ENCODE measurements at regions not wholly inside any gene's neighbourhood (a gene's known extent, or its start where the extent isn't known, plus 50 kb on each side); places are given as distances from the start of the nearest gene placed in this dataset.
"Not testable (repeated sequence)": the region's sequence is repeated elsewhere in the genome, so short reads cannot be mapped to it uniquely, and the experiment has no call there.

DNA sequence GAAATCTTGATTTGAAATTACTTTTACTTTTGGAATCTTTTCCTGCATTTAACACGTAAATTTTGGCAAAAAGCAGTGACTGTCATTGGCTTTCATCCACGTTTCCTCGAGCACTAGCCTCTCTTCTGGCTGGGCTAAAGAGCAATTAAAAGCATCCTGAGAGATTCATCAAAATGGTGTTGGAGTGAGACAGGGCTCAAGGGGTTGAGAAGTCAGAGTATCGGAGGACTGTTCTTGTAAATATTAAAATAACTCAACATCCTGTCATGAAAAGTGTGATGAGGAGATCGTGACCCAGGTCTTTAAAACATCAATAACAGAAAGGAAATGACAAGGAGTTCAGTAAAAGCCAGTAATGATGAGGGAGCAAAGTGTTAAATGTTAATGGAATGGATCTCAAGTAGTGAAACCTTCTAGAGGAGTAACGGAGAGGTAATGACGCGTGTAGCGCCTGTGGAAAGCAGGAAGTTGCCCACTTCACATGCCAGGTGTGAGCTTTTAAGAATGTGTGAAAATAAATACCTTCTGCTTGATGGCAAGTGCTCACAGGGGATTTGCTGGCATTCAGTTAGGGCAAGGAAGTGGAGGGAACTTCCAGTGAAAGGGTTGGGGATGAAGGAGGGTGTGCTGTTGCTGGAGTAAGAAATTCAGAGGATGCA is 754.4 kb downstream of the ADCYAP1 start:
- TF ChIP-seq, protein P1, sequence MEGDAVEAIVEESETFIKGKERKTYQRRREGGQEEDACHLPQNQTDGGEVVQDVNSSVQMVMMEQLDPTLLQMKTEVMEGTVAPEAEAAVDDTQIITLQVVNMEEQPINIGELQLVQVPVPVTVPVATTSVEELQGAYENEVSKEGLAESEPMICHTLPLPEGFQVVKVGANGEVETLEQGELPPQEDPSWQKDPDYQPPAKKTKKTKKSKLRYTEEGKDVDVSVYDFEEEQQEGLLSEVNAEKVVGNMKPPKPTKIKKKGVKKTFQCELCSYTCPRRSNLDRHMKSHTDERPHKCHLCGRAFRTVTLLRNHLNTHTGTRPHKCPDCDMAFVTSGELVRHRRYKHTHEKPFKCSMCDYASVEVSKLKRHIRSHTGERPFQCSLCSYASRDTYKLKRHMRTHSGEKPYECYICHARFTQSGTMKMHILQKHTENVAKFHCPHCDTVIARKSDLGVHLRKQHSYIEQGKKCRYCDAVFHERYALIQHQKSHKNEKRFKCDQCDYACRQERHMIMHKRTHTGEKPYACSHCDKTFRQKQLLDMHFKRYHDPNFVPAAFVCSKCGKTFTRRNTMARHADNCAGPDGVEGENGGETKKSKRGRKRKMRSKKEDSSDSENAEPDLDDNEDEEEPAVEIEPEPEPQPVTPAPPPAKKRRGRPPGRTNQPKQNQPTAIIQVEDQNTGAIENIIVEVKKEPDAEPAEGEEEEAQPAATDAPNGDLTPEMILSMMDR (IDR thresholded peaks at IDR 0.05; ENCODE audit: low read depth, low read length, missing control alignments) = no peak
- DNase-seq (ENCODE audit: low read depth) = no peak
- H3K4me3 ChIP-seq (ENCODE audit: low read depth, low read length) = no peak overlapping the region

DNA sequence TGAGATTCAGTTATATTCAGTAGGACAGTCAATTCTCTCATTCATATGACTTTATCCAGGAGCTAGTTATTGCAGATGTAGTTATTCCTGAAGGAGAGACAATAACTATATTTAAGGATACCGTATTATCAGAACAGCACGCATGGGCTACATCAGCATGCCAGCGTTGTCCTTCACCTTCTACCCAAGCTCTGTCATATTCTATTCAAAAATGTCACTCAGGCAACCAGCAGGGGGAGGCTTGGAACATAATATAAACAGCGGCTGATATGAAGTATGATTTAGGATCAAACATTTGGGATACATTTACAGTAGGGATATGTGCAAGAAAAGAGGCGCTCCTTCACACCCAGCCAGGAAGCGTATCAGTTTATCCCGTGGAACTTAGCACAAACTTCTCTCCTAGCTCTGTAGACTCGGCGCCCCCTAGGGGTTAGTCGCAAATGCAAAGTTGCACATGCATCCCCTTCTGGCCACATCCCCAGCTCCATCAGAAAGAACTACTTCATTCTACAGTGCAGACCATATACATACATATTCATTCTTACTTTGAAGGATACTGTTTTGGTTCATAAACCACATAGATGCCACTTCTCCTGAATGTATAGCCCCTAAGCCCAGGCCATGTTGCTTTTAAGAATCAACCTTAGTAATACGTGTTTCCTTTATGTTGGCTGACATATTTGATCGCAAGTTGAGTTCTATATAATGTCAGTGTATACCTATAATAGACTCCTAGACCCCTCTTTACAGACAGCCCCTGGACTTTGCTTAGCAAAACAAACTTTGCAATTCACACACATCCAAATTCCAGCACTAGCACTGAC is 759.4 kb downstream of the ADCYAP1 start:
- DNase-seq (ENCODE audit: low read depth) = no peak
- TF ChIP-seq, protein P1 (IDR thresholded peaks at IDR 0.05; ENCODE audit: low read depth, low read length, missing control alignments) = peak; percentile 75
- no peak overlapping the region for H3K4me3 ChIP-seq (ENCODE audit: low read depth, low read length)

DNA sequence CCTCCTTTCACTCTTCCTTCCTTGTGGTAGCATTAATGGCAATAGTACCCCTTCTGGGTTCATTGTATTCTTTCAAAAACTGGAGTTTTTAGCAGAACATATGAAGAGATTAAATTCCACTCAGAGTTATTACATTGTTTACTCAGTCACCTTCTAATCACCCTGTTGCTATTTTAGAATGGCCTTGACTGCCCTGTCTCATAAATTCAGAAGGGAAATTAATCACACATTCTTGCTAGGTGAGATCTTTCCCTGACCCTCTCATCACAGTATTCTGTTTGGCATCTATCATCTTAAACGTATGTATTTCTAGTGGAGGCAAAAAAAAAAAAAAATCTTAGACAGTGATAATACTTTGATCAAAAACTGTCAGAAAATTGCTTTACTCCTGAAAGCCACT is 760.4 kb downstream of the ADCYAP1 start:
- DNase-seq (ENCODE audit: low read depth) = no peak
- no peak overlapping the region for H3K4me3 ChIP-seq (ENCODE audit: low read depth, low read length)
- TF ChIP-seq, protein P1 (IDR thresholded peaks at IDR 0.05; ENCODE audit: low read depth, low read length, missing control alignments) = no peak

DNA sequence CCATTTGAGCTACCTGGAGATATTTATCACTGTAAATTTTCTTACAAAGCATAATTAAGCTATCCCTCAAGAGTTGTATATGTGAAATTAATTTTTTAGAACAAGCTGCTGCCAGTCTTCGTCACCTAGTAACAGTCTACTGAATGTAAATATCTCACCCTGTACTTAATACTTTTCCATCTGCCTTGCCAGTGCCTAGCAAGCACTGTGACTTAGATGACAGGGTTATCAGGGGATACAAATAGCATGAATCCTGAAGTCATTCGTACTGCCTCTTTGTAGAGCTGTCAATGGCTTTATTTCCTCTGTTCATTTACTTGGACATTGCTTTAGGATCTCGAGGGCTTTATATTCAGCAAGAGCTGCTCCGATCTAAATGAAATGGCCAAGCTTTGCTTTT is 763.6 kb downstream of the ADCYAP1 start:
- TF ChIP-seq, protein P1 (IDR thresholded peaks at IDR 0.05; ENCODE audit: low read depth, low read length, missing control alignments) = no peak
- no peak overlapping the region for H3K4me3 ChIP-seq (ENCODE audit: low read depth, low read length)
- no peak for DNase-seq (ENCODE audit: low read depth)

DNA sequence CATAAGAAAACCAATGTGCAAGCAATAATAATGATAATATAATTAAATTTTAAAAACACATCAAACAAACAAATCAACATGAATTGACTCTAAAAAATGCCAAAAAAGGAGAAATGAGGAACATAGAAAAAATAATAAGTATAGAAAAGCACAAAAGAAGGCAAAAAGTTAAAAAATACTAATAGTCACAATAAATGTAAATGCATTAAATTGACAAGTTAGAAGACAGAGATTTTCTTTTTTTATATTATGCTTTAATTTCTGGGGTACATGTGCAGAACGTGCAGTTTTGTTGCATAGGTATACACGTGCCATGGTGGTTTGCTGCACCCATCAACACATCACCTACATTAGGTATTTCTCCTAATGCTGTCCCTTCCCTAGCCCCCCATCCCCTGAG is 767.0 kb downstream of the ADCYAP1 start:
- not testable (repeated sequence) for H3K4me3 ChIP-seq (ENCODE audit: low read depth, low read length); DNase-seq (ENCODE audit: low read depth)

DNA sequence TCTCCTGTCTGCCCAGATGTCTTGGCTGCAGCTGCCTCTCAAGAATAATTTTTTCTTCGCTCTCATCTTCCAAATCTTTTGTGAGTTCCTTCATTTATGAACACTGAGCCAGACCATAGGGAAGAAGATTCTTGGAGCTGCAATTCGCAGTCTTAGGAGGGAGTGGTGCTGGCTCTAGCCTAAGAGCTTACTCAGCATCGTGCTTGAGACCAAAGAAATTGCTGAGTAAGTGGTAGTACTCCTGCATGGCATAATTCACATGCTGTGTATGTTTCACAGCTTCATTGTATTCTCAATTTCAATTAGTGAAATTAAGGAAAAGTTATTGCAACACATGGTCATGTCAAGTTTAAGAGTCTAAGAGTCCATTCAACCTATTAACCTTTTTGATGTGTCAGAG is 771.7 kb downstream of the ADCYAP1 start:
- TF ChIP-seq, protein P1 (IDR thresholded peaks at IDR 0.05; ENCODE audit: low read depth, low read length, missing control alignments) = no peak
- no peak overlapping the region for H3K4me3 ChIP-seq (ENCODE audit: low read depth, low read length)
- DNase-seq (ENCODE audit: low read depth) = no peak

DNA sequence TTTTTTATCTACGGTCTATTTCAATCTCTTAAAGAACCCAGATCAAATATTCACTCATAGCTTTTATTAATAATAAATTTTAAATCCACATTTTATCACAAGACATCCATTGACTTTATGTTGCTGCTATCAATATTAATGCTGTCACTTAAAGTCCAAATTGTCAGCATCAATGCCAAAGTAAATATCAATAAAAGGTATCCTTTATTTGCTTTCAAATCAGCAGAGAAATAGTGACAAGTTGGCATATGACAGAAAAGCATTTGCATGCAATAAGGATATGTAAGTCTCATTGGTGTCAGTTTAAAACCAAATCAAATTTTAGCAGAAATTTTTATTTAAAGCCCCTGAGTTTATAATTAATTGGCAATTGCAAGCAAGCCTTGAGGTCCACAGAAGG is 775.4 kb downstream of the ADCYAP1 start:
- no peak overlapping the region for H3K4me3 ChIP-seq (ENCODE audit: low read depth, low read length)
- DNase-seq (ENCODE audit: low read depth) = no peak
- TF ChIP-seq, protein P1 (IDR thresholded peaks at IDR 0.05; ENCODE audit: low read depth, low read length, missing control alignments) = no peak

All from GM12864 (cell line).